Activated naive CD4-positive, alpha-beta T cell treated with anti-CD3 and anti-CD28 coated beads for 36 hours (primary cell): ENCODE measurements at regions not wholly inside any gene's neighbourhood (a gene's known extent, or its start where the extent isn't known, plus 50 kb on each side); places are given as distances from the start of the nearest gene placed in this dataset.

Experiments used
- CTCF ChIA-PET: fragments of 350-600 bp; sonication (Branson Sonifier 250); formaldehyde crosslinking; loops from one replicate; lab custom pipeline; 2021; ENCODE audit warnings: antibody characterized with exemption; lab: Charles Lee
- DNase-seq: peaks from one replicate; pipeline ENCODE4 v3.0.0-alpha.2; 2020
- H3K27ac Mint-ChIP-seq: one replicate; pipeline ENCODE4 v1.8.0; 2021; ENCODE audit warnings: mild to moderate bottlenecking, mixed read lengths
- H3K27me3 Mint-ChIP-seq: one replicate; pipeline ENCODE4 v1.8.0; 2021; ENCODE audit warnings: low read depth, mixed read lengths
- H3K36me3 Mint-ChIP-seq: one replicate; pipeline ENCODE4 v1.8.0; 2021; ENCODE audit warnings: low read depth, mixed read lengths
- H3K4me1 Mint-ChIP-seq: one replicate; pipeline ENCODE4 v1.8.0; 2021; ENCODE audit warnings: low read depth, mixed read lengths
- H3K4me3 Mint-ChIP-seq: one replicate; pipeline ENCODE4 v1.8.0; 2021; ENCODE audit warnings: mild to moderate bottlenecking, moderate library complexity, mixed read lengths
- H3K9me3 Mint-ChIP-seq: one replicate; pipeline ENCODE4 v1.8.0; 2021; ENCODE audit warnings: mixed read lengths
- intact Hi-C: fragments of 100-400 bp; cut with micrococcal nuclease; formaldehyde crosslinking; loops from one replicate; pipeline ENCODE4 v1.15.1; 2023

DNA sequence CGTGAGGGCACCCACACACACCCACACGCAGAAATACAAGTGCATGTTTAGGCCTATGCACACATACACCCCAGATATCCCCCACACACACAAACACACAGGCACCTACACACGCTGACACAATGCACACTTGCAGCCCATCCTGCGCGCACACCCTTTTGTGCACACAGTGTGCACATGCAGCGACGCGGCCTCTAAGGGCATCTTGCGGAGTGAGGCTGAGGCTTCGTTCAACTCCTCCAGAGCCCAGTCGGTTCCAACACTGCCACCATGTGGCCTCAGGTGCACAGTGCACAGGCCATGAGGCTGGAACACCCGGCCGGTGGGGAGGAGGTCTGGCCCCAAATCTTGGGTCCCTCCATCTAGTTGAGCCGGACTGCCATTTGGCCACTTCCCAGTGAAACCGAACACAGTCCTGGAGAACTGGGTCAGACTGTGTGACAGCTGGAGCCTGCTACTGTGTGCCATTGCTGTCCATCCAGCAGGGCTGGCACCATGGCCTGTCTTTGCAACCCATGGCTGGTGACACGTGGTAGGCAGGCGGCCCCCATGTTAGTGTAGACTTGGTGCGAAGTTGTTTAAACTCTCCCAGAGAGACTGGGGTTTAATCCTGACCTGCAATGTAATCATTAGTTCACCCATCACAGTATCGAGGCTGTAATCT lies 97.7 kb upstream of the MVB12B start:
- CTCF ChIA-PET: interaction anchor here (1.5 to 1.7 kb wide), 2 partner anchors 8 to 821 kb away, joined by 5 to 9 read pairs; no protein-coding TSS in a partner anchor
- intact Hi-C loops: loop anchor here (2.0 to 5.0 kb wide), 4 partner anchors 263 to 820 kb away; no protein-coding TSS in a partner anchor
- no peaks in the 10 kb centered on the region for H3K36me3 Mint-ChIP-seq
- H3K27ac Mint-ChIP-seq: no peak overlapping the region
- H3K9me3 Mint-ChIP-seq: no peaks in the 10 kb centered on the region
- peak; percentile 81 for DNase-seq
- peaks cover 30% of the 10 kb centered on the region for H3K27me3 Mint-ChIP-seq
- H3K4me3 Mint-ChIP-seq: no peak overlapping the region
- no peaks in the 10 kb centered on the region for H3K4me1 Mint-ChIP-seq

DNA sequence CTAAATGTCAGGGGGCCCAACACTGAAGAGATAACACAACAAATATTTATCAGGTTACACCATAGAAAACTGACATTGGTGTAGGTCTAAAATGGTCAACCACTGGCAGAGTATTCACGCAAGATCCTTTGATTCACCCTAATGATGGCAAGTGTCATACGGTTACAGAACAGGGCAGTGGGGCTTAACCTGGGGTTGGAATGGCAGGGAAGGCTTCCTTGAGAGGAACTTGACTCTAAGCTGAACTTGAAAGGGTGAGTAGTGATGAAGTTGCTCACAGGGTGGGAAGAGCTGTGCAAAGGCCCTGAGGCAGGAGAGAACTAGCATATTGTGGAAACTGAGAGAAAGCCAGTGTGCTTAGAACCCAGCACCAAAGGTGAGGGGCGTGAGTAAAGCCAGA lies 97.1 kb upstream of the MVB12B start:
- no peak overlapping the region for H3K4me3 Mint-ChIP-seq
- H3K4me1 Mint-ChIP-seq: no peaks in the 10 kb centered on the region
- H3K27me3 Mint-ChIP-seq: peaks cover 24% of the 10 kb centered on the region
- no peak overlapping the region for H3K27ac Mint-ChIP-seq
- no peak for DNase-seq
- intact Hi-C loops: loop anchor here (2.0 to 5.0 kb wide), 4 partner anchors 263 to 821 kb away; no protein-coding TSS in a partner anchor
- no peaks in the 10 kb centered on the region for H3K9me3 Mint-ChIP-seq
- no peaks in the 10 kb centered on the region for H3K36me3 Mint-ChIP-seq
- CTCF ChIA-PET: interaction anchor here (0.5 to 1.7 kb wide), 4 partner anchors 8 to 878 kb away, joined by 3 to 9 read pairs (median 4); no protein-coding TSS in a partner anchor

DNA sequence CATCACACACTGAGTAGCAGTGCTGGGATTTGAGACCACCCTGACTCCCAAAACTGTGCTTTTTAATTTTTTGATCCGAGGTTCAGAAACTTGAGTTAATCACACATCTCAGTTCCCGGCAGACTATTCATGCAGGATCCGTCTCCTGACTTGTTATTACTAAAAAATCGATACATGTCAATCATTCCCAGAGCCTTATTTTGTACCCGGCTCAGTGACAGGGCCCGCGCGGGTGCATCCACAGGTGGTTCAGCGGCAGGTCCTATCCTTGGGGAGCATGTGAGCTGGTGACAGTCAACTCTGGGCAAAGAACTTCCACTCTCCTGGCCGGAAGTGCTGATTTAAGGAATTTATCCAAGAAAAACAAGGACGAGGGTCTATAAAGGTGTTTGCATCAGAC lies 95.9 kb upstream of the MVB12B start:
- intact Hi-C loops: no loop called here
- no peak for DNase-seq
- CTCF ChIA-PET: interaction anchor here (1.5 kb wide), 1 partner anchor 10 kb away, joined by 5 read pairs; no protein-coding TSS in a partner anchor
- H3K36me3 Mint-ChIP-seq: no peaks in the 10 kb centered on the region
- no peaks in the 10 kb centered on the region for H3K9me3 Mint-ChIP-seq
- H3K4me1 Mint-ChIP-seq: no peaks in the 10 kb centered on the region
- peaks cover 22% of the 10 kb centered on the region for H3K27me3 Mint-ChIP-seq
- no peak overlapping the region for H3K4me3 Mint-ChIP-seq
- H3K27ac Mint-ChIP-seq: no peak overlapping the region

DNA sequence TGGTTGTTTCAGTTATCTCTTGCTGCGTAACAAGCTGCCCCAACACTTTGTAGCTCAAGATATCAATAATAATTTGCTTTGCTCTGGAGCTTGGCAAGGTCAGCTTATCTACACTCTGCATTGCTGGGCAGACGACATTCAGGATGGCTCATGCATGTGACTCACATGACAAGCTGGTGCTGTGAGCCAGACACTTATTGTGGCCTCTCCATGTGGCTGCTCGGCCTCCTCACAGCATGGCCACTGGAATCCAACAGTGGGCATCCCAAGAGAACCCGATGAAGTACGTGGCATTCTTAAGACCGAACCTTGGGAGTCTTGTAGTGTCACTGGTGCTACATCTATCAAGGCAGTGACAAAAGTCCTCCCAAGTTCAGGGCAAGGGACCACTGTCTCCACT lies 94.2 kb upstream of the MVB12B start:
- Mint-ChIP-seq H3K27ac (no peak overlapping the region), H3K27me3 (peaks cover 13% of the 10 kb centered on the region), H3K4me1 (no peaks in the 10 kb centered on the region), H3K9me3 (no peaks in the 10 kb centered on the region), H3K4me3 (no peak overlapping the region), H3K36me3 (no peaks in the 10 kb centered on the region)
- no peak for DNase-seq
- intact Hi-C loops: no loop called here
- CTCF ChIA-PET: interaction anchor here (1.1 to 1.2 kb wide), 2 partner anchors 259 to 824 kb away, joined by 3 read pairs; no protein-coding TSS in a partner anchor

DNA sequence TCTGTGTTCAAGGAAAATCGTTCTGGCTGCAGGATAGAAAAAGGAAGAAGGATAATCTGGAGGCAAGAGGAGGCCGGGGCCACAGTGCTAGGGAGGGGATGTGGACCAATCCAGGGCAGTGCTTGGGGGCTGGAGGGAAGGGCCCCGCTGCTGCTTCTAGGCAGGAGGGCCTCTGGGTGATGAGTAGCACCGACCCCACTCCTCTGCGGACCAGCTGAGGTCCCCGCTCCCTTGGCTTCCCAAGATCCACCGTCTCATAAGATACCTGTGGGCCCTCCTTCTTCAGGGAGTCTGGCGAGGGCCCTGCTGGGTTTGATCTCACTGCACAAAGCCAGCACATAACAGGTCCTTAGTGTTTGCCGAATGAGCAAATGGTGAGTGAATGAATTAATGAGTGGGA lies 93.5 kb upstream of the MVB12B start:
- Mint-ChIP-seq H3K27ac (no peak overlapping the region), H3K9me3 (no peaks in the 10 kb centered on the region), H3K27me3 (peaks cover 9% of the 10 kb centered on the region), H3K4me1 (no peaks in the 10 kb centered on the region), H3K4me3 (no peak overlapping the region), H3K36me3 (no peaks in the 10 kb centered on the region)
- intact Hi-C loops: no loop called here
- DNase-seq: no peak
- CTCF ChIA-PET: interaction anchor here (1.2 to 1.6 kb wide), 2 partner anchors 258 to 825 kb away, joined by 3 to 5 read pairs; no protein-coding TSS in a partner anchor

DNA sequence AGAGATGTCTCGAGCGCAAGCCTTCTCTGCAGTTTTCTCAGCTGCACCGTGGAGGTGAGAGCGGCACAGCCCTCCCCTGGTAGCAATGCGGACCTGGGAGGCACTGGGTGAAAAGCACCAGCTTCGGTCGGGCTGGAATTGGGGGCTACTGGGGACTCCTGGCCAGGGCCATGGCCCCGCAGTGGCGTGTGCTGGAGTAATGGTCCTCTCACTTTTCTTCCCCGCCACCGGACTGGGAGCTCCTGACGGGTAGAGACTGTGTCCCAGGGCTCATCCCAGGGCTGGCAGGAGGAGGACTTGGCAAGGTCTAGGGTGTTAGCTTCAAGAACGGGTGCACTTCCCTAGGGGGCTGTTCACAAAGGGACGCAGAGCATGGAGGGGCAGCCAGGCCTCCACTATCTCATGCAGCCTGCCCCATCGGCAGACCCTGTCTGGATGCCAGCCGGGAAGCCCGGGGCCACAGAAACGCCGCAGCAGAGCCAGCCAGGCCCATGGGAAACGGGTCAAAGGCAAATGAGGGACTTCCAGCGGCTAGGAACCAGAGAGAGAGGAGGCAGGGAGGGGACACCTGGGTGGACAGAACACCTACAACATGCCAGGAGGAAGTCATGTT lies 92.6 kb upstream of the MVB12B start:
- DNase-seq: no peak
- H3K4me1 Mint-ChIP-seq: no peaks in the 10 kb centered on the region
- H3K27me3 Mint-ChIP-seq: peaks cover 6% of the 10 kb centered on the region
- H3K36me3 Mint-ChIP-seq: no peaks in the 10 kb centered on the region
- CTCF ChIA-PET: interaction anchor here (1.6 kb wide), 1 partner anchor 257 kb away, joined by 5 read pairs; no protein-coding TSS in a partner anchor
- intact Hi-C loops: no loop called here
- no peaks in the 10 kb centered on the region for H3K9me3 Mint-ChIP-seq
- no peak overlapping the region for H3K4me3 Mint-ChIP-seq
- H3K27ac Mint-ChIP-seq: no peak overlapping the region

DNA sequence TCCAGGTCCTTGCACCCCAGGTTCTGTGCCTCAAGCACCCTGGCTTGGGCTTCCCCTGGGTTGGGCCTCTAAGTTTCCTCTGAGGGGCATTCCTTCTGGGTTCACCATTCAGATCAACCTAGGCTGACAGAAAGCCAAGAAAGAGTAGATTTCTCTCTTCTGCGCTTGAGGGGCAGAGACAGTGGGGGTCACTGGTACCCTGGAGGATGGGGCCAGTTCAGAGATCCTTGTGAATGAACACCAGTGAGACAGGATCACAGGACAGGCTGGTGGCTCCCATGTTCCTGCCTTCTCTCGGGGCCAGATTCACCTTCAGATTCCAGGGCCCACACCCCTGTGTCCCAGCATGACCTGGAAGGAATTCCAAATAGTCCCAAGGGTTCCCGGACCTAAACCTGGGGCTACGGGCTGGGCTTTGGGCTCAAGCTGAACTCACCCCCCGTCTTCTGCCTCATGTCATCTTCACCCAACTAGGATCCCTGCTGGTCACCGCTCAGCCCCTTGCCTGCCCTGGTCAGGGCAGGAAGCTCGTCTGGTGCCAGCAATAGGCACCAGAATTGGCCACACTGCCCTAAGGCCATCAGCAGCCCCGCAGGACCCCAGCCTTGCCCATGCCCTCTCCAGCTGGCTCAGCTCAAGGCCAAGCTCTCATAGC lies 91.8 kb upstream of the MVB12B start:
- Mint-ChIP-seq H3K27ac (no peak overlapping the region), H3K9me3 (no peaks in the 10 kb centered on the region), H3K4me3 (no peak overlapping the region), H3K27me3 (peaks cover 3% of the 10 kb centered on the region), H3K4me1 (no peaks in the 10 kb centered on the region), H3K36me3 (no peaks in the 10 kb centered on the region)
- CTCF ChIA-PET: interaction anchor here (1.6 kb wide), 1 partner anchor 256 kb away, joined by 5 read pairs; no protein-coding TSS in a partner anchor
- intact Hi-C loops: no loop called here
- no peak for DNase-seq

DNA sequence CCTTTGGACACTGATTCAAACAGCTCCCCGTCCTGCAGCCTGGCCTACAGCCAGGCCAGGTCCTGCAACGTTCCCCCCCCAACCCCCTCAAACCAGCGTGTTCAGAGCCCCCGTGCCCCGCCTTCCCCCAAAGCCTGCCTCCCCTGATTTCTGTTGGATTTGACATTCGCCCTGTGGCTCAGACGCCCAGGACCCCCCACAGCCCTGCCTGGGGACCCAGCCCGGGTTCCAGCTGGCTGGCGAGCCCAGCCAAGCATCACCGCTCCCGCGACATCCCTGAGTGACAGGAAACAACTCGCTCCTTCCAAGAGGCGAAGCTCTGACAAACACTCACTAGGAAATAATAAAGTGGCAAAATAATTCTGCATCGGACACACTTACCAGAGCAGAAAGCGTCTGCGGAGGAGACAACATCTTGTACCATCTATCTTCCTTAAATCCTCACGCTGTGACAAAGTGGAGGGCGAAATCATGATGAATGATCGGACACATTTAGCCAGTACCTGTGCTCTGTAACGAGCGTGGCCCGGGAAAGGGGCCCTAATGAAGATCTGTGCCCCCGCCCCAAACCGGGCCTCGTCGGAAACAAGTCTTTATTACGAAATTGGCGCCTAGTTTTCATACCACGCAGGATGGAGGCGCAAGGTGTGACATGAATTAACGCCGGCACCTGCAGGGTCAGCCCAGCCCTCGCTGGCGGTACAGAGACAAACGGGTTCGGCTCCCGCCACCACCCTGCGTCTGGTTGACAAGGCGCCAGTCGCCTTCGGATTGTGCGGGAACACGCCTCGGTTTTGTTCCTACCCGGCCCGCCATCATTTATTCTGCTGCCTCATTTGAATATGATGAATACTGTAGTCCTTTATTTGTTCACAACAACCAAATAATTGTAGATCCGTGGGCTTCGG lies 91.0 kb upstream of the MVB12B start:
- Mint-ChIP-seq H3K4me1 (no peaks in the 10 kb centered on the region), H3K27ac (no peak overlapping the region), H3K4me3 (no peak overlapping the region)

DNA sequence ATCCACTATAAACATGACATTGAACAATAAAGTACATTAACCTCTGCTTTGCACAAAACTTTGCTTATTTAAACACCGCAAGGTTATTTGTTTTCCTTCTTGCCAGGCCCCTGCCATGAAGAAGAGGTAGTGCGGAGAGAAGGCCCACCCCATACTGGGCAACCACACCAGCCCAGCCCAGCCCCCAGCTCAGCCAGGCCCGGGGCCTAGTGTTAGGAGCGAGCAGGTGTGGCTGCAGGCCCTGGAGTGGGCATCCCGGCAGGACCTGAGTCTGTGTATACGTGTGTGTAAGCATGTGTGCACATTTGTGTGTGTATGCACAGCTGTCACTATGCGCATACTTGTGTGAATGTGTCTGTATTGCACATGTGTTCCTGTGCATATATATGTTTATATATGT lies 90.4 kb upstream of the MVB12B start:
- no peaks in the 10 kb centered on the region for H3K4me1 Mint-ChIP-seq
- no peak overlapping the region for H3K4me3 Mint-ChIP-seq
- intact Hi-C loops: no loop called here
- CTCF ChIA-PET: no interaction called here
- no peaks in the 10 kb centered on the region for H3K9me3 Mint-ChIP-seq
- DNase-seq: no peak
- no peaks in the 10 kb centered on the region for H3K36me3 Mint-ChIP-seq
- peaks cover 3% of the 10 kb centered on the region for H3K27me3 Mint-ChIP-seq
- H3K27ac Mint-ChIP-seq: no peak overlapping the region

More for the DNA sequence above, 91.0 kb upstream of the MVB12B start:
- Mint-ChIP-seq H3K36me3 (no peaks in the 10 kb centered on the region), H3K27me3 (peaks cover 3% of the 10 kb centered on the region), H3K9me3 (no peaks in the 10 kb centered on the region)
- intact Hi-C loops: no loop called here
- CTCF ChIA-PET: no interaction called here
- DNase-seq: no peak

DNA sequence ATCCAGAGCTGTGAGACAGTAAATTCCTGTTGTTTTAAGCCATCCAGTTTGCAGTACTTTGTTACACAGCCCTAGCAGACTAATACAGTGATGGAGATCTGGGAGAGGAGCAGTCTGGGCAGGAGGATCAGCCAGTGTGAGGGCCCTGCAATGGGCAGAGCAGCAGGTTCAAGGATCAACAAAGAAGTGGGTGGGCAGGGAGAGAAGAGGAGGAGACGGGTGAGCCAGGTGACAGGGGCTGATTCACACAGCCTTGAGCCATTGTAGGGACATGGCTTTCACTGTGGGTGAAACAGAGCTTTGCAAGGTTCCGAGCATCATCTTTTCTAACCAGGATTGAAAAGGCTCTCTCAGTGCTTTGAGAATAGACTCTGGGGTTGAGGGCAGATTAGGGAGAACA lies 88.2 kb upstream of the MVB12B start:
- peaks cover 2% of the 10 kb centered on the region for H3K9me3 Mint-ChIP-seq
- H3K4me1 Mint-ChIP-seq: no peaks in the 10 kb centered on the region
- DNase-seq: no peak
- H3K27ac Mint-ChIP-seq: no peak overlapping the region
- CTCF ChIA-PET: no interaction called here
- H3K36me3 Mint-ChIP-seq: no peaks in the 10 kb centered on the region
- intact Hi-C loops: no loop called here
- H3K4me3 Mint-ChIP-seq: no peak overlapping the region
- peaks cover 3% of the 10 kb centered on the region for H3K27me3 Mint-ChIP-seq

DNA sequence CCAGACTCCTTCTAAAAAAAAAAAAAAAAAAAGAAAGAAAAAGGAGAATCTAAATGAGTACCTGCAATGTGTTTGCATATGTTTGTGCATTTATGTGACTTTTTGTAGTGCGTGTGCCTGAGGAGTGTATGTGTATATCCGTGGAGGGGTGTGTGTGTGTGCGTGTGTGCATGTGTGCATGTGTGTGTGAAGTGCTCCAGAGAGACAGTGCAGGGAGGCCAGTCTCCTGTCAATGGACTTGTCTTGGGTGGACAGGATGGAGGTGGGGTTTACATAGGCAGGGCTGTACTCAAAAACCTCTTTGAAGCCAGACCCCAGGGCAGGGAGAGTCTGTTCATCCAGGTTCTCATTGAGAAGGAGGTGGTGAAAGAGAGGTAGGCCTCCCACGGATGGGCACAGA lies 87.1 kb upstream of the MVB12B start:
- DNase-seq: no peak
- H3K4me1 Mint-ChIP-seq: no peaks in the 10 kb centered on the region
- peaks cover 3% of the 10 kb centered on the region for H3K27me3 Mint-ChIP-seq
- peaks cover 2% of the 10 kb centered on the region for H3K9me3 Mint-ChIP-seq
- H3K27ac Mint-ChIP-seq: no peak overlapping the region
- CTCF ChIA-PET: no interaction called here
- no peaks in the 10 kb centered on the region for H3K36me3 Mint-ChIP-seq
- H3K4me3 Mint-ChIP-seq: no peak overlapping the region
- intact Hi-C loops: no loop called here

DNA sequence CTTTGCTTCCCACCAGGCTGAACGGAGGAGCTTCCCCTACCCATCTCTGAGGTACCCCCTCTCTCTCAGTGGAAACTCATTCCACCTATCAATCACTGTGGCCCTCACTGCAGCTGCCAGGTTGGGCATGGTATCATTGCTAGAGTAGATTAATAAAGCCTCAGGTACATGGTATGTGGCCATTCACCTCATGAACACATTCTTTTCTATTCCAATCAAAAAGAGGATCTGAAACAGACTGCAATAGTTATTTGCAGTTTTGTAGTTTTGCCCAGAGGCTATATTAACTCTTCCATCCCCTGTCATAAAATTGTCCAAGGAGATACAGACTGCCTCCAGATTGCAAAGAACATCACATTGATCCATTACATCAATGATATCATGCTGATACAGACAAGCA lies 85.8 kb upstream of the MVB12B start:
- Mint-ChIP-seq H3K36me3 (no peaks in the 10 kb centered on the region), H3K27me3 (peaks cover 5% of the 10 kb centered on the region), H3K4me1 (no peaks in the 10 kb centered on the region), H3K9me3 (peaks cover 2% of the 10 kb centered on the region), H3K4me3 (no peak overlapping the region), H3K27ac (no peak overlapping the region)
- DNase-seq: no peak
- CTCF ChIA-PET: no interaction called here
- intact Hi-C loops: no loop called here
